CD4-positive, alpha-beta T cell treated with Interferon gamma for 1 hour (primary cell): ENCODE measurements at regions not wholly inside any gene's neighbourhood (a gene's known extent, or its start where the extent isn't known, plus 50 kb on each side); places are given as distances from the start of the nearest gene placed in this dataset.
"Not testable (repeated sequence)": the region's sequence is repeated elsewhere in the genome, so short reads cannot be mapped to it uniquely, and the experiment has no call there.

Experiments used
- DNase-seq: peaks from one replicate; pipeline ENCODE4 v3.0.0-alpha.2; 2020

DNA sequence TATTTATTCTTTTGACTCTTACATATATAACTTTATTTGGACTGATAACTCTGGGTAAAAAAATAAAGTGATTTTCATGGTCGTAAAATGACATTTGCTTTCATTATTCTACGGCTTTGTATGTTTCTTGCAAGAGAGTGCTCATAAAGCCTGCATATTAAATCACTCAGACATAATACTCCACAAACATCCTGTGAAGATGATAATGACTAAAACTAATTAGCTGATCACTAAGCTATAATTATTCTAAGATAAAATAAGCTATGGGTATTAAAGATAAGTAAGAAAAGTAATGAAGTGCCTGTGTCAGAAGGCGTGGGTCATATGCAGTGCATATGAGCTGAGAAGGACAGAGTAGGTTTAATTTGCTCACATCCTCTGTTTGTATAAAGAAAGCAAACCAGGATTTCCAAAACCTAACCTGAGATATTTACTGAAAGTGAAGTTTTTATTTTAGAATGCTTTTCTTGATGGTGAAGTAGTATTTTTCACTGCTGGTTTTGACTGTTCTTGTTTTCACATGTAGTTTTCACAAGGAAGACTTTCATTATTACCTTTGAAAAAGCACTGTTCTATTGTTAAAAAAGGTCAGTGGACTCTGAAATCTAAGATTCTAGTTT lies 278.8 kb downstream of the AMY1C start:
- no peak for DNase-seq

DNA sequence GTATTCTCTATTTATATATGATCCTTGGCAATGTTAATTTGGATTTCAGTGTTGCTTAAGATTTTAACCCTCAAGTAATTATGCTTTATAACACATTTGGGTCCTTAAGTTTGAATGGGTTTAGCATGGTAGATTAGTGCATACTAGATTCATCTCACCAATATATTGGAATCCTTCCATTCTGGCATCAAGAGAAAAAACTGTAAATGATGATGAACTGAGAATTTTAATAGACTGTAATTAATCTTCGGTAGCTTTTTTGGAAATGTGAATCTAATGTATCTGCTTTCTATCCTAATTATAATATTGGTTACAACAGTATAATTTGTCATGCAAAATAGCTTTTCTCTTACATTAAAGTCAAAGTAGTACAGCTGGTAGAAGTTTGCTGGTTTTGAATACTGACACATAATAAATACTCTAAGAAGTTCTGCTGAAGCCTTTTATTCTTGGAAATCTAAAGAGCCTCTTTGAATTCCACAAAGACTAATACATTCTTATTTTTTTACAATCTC lies 279.8 kb downstream of the AMY1C start:
- no peak for DNase-seq

DNA sequence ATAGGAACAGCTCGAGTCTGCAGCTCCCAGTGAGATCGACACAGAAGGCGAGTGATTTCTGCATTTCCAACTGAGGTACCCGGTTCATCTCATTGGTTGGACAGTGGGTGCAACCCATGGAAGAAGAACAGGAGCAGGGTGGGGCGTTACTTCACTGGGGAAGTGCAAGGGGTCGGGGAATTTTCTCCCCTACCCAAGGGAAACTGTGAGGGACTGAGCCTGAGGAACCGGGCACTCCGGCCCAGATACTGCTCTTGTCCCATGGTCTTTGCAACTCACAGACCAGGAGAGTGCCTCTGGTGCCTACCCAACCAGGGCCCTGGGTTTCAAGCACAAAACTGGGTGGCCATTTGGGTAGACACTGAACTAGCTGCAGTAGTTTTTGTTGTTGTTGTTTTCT lies 307.1 kb downstream of the AMY1C start:
- no peak for DNase-seq

DNA sequence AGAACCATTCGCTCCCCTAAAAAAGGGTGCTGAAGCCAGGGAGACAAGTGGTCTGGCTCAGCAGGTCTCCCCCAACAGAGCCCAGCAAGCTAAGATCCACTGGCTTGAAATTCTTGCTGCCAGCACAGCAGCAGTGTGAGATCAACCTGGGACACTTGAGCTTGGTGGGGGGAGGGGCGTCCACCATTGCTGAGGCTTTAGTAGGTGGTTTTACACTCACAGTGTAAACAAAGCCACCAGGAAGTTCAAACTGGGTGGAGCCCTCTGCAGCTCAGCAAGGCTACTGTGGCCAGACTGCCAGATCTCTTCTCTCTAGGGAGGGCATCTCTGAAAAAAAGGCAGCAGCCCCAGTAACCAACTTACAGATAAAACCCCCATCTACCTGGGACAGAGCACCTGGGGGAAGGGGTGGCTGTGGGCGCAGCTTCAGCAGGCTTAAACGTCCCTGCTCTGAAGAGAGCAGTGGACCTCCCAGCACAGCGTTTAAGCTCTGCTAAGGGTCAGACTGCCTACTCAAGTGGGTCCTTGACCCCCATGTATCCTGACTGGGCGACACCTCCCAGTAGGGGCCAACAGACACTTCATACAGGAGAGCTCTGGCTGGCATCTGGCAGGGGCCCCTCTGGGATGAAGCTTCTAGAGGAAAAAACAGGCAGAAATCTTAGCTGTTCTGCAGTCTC lies 307.7 kb downstream of the AMY1C start:
- DNase-seq, result peak; percentile 3

DNA sequence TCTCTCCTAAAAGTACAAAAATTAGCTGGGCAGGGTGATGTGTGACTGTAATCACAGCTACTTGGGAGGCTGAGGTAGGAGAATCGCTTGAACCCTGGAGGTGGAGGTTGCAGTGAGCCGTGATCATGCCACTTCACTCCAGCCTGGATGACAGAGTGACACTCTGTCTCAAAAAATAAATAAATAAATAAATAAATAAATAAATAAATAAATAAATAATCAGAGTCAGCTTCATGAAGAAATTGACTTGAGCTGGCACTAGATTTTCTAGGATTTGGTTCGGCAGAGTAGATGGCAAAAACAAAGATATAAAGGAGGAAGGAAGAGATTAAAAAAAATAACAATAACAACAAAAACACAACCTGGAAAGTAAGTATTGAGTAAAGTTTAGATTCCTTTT lies 311.9 kb downstream of the AMY1C start:
- DNase-seq, result not testable (repeated sequence)

DNA sequence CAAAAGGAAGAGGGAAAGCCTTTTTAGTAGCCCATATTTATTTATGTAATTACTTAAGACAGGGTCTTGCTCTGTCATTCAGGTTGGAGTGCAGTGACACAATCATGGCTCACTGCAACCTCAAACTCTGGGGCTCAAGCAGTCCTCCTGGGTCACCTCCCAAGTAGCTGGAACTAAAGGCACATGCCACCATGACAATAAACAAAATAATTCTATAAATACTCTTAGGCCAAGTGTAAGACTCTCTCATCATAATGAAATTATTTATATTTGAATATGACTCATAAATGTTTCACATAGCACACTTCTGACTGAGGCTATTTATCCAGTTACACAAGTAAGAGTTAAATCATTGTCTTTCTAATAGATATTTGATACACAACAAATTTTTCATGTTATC lies 314.7 kb downstream of the AMY1C start:
- no peak for DNase-seq

DNA sequence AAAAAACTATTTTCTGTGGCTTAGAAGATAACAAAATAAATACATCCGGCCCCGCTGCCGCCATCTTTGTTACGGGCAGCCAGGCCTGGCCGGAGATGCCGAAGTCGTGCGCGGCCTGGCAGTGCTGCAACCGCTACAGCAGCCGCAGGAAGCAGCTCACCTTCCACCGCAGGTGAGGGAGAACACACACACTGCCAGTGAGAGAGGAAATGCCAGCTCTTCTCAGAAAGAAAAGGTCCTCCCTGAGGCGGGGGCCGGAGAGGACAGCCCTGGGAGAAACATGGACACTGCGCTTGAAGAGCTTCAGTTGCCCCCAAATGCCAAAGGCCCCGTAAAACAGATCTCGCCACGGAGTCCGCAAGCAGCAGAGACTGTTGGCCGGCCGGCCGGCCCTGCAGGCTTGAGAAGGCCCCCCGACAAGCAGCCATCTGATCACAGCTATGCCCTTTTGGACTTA lies 323.2 kb downstream of the AMY1C start:
- DNase-seq, result no peak

DNA sequence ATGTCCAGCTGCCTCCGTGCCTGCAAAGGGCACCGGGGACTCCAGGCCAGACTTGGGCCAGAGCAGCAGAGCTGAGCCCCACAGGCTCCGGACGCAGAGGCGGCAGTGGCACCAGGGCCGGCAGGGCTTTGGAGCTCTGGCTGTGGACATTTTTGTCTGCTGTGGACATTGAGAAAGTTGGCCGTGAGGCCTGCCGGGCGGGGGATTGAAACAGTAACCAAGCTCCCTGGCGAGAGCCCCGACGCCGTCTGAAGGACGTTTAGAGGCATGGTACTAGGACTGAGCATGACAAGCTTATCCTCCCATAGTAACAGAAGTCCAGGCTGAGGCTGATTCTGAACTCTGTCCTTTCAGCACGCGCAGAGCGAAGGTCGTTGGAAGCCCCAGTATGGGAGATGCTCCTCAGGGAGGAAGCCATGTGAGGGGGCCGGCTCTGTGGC lies 323.8 kb downstream of the AMY1C start:
- DNase-seq, result no peak

DNA sequence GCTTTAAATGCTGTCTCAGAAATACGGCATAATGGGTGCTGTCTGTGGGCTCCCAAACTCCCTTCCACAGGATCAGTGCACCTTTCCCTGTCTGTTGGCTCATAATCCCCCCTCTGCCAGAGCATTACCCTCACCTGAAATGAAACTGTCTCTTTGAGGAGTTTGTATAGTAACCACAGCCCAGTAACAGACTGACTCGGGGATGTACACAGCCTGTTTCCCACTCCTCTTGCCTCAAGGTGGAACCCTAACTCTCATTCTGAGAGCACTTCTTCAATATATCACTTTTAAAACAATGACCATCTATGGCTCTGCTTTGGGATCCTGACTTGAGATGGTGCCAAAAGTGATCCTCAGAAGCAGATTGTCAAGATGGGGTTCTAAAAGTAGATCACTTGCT lies 332.5 kb downstream of the AMY1C start:
- DNase-seq, result no peak

DNA sequence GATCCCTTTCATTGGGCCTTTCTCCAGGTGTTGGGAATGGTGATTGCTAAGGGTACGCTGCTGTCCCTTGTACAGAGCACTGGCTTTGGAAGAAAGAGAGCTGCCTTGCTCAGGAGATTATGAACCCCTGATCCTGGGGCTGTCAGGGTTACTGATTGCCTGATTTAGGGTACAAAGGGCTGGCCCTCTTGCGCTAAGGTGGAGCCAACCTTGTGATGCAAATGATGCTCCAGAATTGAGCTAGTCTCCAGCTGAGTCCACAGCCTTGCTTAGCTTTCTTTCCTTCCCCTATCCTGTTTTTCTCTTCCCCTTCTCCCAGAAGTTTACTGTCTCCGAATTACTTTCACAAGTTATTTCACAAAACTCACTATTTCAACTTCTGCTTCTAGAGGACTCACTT lies 334.7 kb downstream of the AMY1C start:
- no peak for DNase-seq

DNA sequence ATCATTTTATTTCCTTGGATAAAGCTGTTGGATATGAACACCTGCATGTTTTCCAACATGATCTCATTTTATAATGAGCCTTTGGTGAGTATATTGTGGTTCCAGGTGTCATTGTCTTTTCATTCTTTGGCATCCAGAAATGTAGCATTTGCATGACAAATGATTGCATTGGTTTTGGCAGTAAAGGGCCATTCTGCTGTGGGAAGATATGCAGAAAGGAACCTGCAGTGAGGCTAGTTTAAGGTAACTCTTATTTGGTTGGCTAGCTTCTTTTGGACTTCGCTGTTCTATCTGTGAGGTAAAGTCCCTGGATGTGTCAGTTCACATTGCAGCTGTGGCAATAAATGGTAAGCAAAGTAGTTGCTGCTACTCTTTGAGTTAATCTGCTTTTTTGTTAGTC lies 343.0 kb downstream of the AMY1C start:
- DNase-seq, result no peak

DNA sequence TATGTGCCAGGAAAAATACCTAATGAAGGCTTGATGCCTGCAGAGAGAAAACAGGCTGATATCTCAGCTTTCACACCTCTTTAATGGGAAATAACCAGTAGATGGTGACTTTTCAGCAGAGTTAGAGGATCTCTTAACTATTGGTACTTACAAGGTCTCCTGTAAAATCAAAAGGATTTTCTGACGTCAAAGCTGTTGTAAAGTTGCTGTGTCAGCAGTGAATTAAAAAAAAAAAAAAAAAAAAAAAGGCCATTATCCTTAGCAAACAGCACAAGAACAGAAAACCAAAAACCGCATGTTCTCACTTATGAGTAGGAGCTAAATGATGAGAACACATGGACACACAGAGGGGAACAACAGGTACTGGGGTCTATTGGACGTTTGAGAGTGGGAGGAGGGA lies 349.1 kb downstream of the AMY1C start:
- no peak for DNase-seq

DNA sequence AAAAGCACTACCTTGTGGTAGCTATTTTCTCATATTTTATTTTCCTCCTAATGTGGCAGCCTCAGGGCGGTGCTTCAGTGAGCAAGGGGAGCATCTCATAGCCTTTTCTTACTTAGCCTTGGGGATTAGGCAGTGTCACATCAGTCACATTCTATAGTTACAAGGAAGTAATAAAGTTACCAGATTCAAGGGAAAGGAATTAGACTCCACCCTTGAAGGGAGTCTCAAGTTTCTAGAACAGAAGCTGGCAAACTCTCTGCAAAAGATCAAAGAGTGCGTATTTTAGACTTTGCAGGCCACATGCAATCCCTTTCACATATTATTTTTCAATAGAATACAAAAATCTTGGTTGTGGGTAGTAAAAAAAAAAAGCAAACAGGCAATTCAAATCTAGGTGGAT lies 350.4 kb downstream of the AMY1C start:
- no peak for DNase-seq

DNA sequence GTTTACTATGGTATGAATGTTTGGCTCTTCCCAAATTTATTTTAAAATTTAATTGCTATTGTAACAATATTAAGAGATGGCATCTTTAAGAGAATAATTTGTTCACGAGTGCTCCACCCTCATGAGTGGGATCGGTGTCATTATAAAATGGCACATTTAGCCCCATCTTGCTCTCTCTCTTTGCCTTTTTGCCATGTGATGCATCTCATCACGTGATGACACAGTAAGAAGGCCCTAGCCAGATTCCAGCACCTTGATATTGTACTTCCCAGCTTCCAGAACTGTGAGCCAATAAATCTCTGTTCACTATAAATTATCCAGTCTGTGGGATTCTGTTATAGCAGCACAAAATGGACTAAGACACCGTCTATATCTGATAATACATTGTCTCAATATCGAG lies 355.8 kb downstream of the AMY1C start:
- DNase-seq, result no peak

DNA sequence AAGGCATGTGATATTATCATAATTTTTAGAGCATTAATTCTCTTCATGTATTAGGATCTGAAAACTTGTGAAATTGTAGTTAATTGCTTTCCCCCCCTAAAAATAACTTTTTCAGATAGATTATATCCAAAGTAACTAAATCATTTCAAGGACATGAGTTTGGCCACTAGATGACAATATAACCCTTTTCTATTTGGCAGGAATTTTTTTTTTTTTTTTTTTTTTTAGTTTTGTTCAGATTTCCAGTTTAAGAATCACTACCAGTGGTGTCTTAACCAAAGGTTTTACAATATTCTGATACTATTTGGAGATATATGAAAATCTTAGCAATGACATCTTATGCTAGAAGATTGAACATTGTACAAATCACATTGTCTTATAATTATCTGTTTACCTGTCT lies 370.8 kb downstream of the AMY1C start:
- no peak for DNase-seq

DNA sequence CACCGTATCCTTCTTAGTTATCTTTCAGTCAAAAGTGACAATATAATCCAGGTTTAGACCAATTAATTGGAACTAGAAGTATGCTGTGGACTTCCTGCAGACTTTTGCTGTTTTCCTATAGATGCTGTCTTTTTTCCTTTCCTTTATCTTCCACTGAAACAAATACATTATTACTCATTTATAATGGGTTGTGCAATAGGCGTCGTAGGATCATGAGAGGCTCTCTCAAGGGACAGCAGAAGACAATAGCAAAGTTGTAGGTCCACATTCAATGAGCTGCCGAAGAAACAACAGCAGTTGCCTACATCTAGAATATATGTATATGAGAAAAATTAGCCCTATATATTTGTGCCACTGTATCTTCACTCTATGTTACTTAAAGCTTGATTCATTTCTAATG lies 371.6 kb downstream of the AMY1C start:
- DNase-seq, result no peak

DNA sequence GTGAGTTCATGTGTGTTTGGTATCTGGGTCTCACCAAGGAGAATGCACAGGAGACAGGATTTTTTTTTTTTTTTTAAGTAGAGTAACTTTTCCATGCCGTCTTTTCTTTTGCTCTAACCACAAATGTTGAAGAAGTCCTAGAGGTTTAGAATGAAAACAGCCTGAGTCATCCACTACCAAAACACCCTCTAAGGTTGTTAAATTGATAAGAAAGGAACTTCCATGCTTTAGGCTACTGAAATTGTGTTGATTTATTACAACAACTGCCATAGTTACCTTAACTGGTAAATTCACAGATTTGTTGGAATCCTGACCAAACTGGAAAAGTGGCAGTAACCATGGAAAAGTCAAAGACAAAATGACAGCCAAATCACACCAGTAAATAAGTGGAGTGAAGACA lies 375.6 kb downstream of the AMY1C start:
- no peak for DNase-seq

DNA sequence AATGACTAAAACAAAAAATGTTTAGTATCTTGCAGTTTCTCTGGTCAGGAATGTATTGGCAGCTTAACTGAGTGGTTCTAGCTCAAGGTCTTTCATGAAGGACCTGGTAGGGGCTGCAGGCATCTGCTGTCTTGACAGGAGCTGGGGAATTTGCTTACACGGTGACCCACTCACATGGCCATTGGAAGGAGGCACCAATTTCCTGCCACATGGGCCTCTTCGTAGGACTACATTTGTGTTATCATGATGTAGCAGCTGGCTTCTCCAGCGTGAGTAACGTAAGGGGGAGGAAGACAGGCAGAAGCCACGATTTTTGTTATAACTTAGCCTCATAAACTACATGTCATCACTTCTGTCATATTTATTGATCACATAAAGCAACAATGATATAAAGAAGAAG lies 376.3 kb downstream of the AMY1C start:
- DNase-seq, result no peak

DNA sequence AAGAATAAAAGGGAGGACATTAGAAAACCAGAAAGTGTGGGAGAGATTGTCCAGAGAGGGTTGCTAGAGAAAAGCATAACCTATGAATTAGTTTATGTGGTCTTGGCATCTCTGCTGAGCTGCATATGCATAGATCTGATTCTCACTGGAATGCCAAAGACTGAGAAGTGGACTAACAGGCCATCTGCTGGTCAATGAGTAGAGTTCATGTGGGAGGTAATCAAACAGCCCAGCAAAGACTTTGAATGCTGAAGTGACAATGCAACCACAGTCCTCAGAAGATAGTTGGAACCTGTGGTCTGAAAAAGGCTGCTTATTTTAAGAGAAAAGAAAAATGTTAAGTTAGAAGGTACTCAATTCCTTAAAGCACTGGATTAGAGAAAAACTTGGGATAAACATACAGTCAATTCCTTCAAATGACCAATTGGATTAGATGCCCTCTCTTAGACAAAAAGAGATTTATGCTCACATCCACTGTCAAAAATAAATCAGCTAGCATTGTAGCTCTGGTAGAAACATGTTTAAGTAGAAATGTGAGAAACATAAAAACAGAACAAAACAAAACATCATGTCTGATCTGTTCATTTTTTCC lies 382.8 kb downstream of the AMY1C start:
- DNase-seq, result no peak

DNA sequence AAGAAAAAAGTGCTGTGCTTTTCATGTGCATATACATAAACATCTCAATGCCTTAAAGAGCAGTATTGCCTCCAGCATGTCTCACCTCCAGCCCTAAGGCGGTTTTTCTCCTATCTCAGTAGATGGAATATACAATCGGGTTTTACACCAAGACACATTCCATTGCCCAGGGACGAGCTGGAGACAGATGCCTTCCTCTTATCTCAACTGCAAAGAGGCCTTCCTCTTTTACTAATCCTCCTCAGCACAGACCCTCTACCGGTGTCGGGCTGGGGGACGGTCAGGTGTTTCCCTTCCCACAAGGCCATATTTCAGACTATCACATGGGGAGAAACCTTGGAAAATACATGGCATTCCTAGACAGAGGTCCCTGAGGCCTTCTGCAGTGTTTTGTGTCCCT lies 385.3 kb downstream of the AMY1C start:
- DNase-seq, result not testable (repeated sequence)

DNA sequence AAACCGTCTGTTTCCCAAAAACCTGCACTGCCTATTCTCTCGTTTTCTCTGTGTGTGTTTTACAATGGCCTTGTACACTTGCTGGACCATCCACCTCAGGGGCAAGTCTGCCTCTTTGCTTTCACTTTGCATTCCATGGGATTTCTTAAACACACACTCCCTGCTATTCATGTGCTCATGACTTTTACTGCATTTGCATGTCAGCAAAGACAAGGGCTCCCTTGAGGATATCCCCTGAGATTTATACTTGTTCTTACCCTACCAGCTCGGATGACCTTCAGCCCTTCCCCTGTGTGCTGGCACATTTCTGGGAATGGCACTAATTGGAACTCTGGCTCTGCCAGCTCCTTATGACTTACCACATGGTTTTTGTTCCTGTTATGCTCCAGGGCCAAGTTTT lies 386.9 kb downstream of the AMY1C start:
- no peak for DNase-seq

DNA sequence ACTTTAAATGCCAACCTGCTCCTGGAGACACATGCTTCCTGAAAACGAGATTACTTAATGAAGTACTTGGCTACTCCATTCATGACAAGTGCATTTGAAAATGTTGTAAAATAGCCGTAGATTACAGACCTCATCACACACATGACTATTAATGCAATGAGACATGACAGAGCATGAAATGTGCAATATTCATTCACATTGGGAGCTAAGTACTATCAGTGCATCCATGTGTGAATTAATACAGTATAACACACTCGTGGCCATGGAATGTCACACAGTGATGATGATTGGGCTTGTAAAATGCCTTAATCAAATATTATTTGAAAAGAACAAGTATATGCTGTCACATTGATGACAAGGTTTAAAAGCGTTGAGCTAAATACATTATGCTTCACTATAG lies 407.0 kb downstream of the AMY1C start:
- no peak for DNase-seq

DNA sequence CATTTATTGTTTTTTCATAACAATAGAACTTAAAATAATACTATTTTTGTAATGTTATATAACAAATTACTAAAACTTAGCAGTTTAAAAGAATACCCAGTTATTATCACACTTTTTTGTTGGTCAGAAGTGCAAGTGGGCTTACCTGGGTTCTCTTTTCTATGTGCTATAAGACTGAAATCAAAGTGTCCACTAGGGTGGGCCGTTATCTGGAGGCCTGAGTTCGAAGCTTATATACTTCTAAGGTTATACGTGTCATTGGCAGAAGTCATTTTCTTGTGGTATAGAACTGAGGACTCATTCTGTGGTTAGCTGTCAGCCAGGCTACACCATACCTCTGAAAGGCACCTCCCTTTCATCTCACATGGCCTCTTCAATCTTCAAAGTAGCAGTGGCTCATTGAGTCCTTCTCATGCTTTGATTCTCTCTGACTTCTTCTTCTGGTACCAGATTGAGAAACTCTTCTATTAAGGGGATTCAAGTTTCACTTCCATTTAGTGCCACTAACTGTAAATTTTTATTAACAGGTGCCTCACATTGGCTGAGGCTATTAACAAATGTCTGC lies 414.3 kb downstream of the AMY1C start:
- DNase-seq, result no peak

DNA sequence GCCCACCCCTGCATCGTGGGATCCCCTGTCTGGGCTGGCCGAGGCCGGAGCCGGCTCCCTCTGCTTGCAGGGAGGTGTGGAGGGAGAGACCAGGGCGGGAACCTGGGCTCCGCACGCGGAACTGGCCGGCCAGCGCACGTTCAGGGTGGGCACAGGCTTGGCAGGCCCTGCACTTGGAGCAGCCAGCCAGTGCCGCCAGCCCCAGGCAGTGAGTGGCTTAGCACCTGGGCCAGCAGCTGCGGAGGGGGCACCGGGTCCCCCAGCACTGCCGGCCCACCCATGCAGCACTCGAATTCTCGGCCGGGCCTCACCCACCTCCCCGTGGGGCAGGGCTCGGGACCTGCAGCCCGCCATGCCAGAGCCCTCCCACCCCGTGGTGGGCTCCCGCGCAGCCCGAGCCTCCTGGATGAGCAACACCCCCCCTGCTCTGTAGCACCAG lies 422.6 kb downstream of the AMY1C start:
- DNase-seq, result no peak
